WERI-Rb-1 (cell line): ENCODE measurements at regions not wholly inside any gene's neighbourhood (a gene's known extent, or its start where the extent isn't known, plus 50 kb on each side); places are given as distances from the start of the nearest gene placed in this dataset.

Source experiments
- DNase-seq: peaks from one replicate; pipeline ENCODE4 v3.0.0-alpha.2; 2020
- H3K27ac ChIP-seq: fragments of 250-450 bp; sonication (Bioruptor Pico); 2 replicates; pipeline ENCODE4 v1.5.1; 2020; ENCODE audit warnings: mild to moderate bottlenecking, moderate library complexity
- H3K27me3 ChIP-seq: fragments of 250-450 bp; sonication (Bioruptor Pico); 2 replicates; pipeline ENCODE4 v1.5.1; 2021; ENCODE audit warnings: mild to moderate bottlenecking, low read depth, moderate library complexity; ENCODE audit not compliant: insufficient read depth, severe bottlenecking
- H3K36me3 ChIP-seq: fragments of 250-450 bp; sonication (Bioruptor Pico); 2 replicates; pipeline ENCODE4 v1.5.1; 2020; ENCODE audit warnings: mild to moderate bottlenecking, moderate library complexity
- H3K4me3 ChIP-seq: 2 replicates; pipeline ENCODE4 v1.5.1; 2011; ENCODE audit warnings: low read depth, mild to moderate bottlenecking, control low read depth, low read length
- H3K9me3 ChIP-seq: fragments of 250-450 bp; sonication (Bioruptor Pico); 2 replicates; pipeline ENCODE4 v1.5.1; 2021; ENCODE audit warnings: mild to moderate bottlenecking, moderate library complexity; ENCODE audit not compliant: severe bottlenecking
- TF ChIP-seq, protein P1 (sequence below): IDR thresholded peaks from 2 replicates; pipeline ENCODE4 v1.5.1; 2011; ENCODE audit warnings: low read depth, mild to moderate bottlenecking, control low read depth, inconsistent platforms, low read length

DNA sequence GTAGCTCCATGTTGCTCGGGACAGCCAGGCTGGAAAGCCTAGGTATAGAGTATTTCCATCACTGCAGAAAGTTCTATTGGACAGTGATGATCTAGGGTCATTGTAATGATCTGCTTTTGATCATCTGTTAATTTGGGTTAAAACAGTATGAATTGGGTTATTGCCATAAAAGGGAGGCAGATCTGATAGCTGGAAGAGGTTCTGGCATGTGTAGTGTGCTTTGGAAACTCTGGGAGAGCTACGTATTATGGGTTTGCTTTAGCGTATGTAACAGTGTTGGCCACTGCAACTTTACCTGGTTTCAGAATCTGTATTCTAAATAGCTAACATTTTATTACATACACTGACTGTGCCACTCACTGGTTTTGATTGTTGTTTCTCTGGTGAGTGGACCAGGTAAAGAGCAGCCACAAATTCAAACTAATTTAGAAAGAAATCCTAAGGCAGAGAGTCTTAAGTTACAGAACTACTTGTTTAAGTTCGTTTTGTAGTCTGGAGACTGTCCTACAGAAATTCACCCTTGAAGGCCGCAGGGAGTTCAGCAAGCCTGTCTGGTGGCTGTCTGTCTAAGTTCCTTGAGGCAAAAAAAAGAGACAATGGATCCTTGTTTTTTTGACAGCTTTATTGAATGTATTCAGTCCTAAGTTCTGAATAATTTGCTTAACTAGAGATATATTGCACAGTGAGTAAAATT, 300.3 kb downstream of the PRL start:
- H3K9me3 ChIP-seq: peaks cover 4% of the 10 kb centered on the region
- H3K36me3 ChIP-seq: no peaks in the 10 kb centered on the region
- H3K27ac ChIP-seq: no peak overlapping the region
- TF ChIP-seq, protein P1, sequence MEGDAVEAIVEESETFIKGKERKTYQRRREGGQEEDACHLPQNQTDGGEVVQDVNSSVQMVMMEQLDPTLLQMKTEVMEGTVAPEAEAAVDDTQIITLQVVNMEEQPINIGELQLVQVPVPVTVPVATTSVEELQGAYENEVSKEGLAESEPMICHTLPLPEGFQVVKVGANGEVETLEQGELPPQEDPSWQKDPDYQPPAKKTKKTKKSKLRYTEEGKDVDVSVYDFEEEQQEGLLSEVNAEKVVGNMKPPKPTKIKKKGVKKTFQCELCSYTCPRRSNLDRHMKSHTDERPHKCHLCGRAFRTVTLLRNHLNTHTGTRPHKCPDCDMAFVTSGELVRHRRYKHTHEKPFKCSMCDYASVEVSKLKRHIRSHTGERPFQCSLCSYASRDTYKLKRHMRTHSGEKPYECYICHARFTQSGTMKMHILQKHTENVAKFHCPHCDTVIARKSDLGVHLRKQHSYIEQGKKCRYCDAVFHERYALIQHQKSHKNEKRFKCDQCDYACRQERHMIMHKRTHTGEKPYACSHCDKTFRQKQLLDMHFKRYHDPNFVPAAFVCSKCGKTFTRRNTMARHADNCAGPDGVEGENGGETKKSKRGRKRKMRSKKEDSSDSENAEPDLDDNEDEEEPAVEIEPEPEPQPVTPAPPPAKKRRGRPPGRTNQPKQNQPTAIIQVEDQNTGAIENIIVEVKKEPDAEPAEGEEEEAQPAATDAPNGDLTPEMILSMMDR: no peak
- H3K4me3 ChIP-seq: no peak overlapping the region
- DNase-seq: no peak
- no peaks in the 10 kb centered on the region for H3K27me3 ChIP-seq

- Histone ChIP-seq H3K27ac (no peak overlapping the region), H3K4me3 (no peak overlapping the region), H3K27me3 (no peaks in the 10 kb centered on the region), H3K9me3 (peaks cover 4% of the 10 kb centered on the region), H3K36me3 (no peaks in the 10 kb centered on the region)
- TF ChIP-seq, protein P1: no peak
- peak; percentile 28 for DNase-seq
Measured at GRCh38 chr6:21997119-21998037, 299.5 kb downstream of the PRL start.

DNA sequence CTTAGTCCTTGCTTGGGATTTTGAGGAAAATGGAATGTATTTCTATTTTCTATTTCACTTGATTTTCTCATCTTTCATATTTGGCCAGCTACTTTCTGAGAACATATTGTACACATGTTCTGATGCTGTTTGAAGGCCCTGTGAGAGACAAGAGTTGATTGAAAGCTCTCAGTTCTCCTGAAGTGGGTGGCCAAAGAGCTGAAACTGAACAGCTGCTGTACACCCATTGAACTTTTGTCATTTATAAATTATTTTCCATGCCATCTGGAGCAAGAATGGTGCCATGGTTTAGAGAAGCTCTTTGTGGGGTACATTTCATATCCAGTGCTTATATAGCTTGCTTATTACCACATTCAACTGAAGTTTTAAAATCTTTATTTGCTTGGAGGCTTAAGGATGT, 298.3 kb downstream of the PRL start:
- Histone ChIP-seq H3K27me3 (no peaks in the 10 kb centered on the region), H3K27ac (peak overlapping the region; percentile 29), H3K36me3 (no peaks in the 10 kb centered on the region), H3K9me3 (no peaks in the 10 kb centered on the region), H3K4me3 (no peak overlapping the region)
- DNase-seq: no peak
- TF ChIP-seq, protein P1: no peak

DNA sequence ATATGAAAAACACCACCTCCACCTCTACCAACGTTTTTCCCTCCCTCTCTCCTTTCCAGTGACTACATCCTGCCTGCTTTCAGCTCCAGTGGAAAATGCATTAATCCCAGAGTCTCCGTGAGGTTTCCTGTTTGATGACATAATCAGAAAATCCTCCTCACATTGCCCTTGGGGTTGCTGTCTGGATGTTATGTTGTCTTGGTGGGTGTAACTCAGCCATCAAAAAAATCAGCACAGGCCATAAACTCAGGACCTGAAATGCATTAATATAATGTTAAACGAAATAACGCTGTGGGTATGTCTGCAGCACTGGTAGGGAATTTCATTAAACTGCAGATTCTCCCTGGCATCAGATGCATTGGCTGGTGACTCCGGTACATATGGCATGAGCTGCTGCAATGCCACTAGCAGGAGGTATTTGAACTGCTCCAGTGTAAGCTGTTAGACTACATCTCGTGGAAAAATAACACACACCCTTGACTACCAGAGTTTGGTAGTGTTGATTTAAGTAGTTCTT, 297.8 kb downstream of the PRL start:
- TF ChIP-seq, protein P1: no peak
- H3K9me3 ChIP-seq: no peaks in the 10 kb centered on the region
- H3K36me3 ChIP-seq: no peaks in the 10 kb centered on the region
- DNase-seq: peak; percentile 50
- peak overlapping the region; percentile 29; the same call in 1 of the 2 replicates for H3K27ac ChIP-seq
- no peak overlapping the region for H3K4me3 ChIP-seq
- no peaks in the 10 kb centered on the region for H3K27me3 ChIP-seq

GRCh38 chr6:21999741-22000140, 297.1 kb downstream of the PRL start:
- Histone ChIP-seq H3K27me3 (no peaks in the 10 kb centered on the region), H3K27ac (no peak overlapping the region), H3K4me3 (no peak overlapping the region), H3K9me3 (no peaks in the 10 kb centered on the region), H3K36me3 (no peaks in the 10 kb centered on the region)
- TF ChIP-seq, protein P1: no peak
- no peak for DNase-seq
